ENCODE measurements at regions not wholly inside any gene's neighbourhood (a gene's known extent, or its start where the extent isn't known, plus 50 kb on each side); places are given as distances from the start of the nearest gene placed in this dataset.

- no peak for DNase-seq (ENCODE audit: low read depth)
Measured at GRCh38 chr20:60321601-60322000, 363.4 kb downstream of the CDH26 start.

- DNase-seq (ENCODE audit: low read depth), result no peak
Measured at GRCh38 chr20:60326821-60327220, 368.6 kb downstream of the CDH26 start.

DNA sequence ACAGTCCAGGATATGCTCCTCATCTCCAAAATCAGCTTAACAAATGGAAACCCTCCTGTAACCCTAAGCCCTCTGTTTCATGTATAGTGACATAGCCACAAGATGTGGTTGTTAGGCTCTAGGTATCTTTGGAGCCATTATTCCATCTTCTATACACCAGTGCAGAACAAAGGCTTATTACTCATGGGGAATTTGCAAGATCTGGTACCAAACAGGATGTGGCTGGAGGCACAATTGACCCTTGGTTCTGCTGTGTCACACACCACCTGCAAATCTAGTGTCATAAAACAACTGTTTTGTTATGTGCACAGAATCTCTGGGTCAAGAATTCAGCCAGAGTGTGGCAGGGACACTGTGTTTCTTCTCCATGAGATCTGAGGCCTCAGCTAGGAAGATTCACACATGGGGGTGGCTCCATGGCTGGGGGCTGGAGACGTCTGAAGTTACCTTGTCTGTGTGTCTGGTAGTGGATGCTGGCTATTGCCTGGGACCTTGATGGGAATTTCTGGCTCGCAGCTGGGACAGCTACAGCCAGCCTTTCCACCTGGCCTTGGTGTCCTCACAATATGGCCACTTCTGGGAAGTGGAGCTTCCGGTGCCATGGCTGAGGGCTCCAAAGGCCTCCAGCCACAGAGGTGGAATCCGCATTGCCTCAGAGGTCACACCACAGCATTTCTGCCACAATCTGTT lies 369.9 kb downstream of the CDH26 start:
- DNase-seq (ENCODE audit: low read depth), result no peak

DNA sequence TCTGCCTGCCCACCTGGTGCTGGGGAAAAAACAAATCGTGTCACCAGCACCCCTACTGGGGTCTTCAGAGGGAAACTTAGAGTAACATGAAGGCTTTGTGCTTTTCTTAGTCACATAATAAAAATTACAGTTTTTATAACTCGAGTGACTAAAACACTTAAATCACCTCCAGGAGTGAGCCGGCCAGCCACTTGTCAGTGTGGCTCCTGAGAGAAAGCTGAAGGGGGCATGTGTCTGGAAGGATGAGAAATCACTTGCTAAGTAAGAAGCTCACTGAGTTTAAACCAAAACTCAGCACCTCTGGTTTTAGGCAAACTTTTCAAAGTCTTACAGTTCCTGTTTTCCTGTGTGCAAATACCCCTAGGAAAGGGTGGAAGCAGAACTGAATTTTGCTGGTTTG lies 372.2 kb downstream of the CDH26 start:
- DNase-seq (ENCODE audit: low read depth), result no peak

GRCh38 chr20:60331688-60332300 lies 373.6 kb downstream of the CDH26 start:
- no peak for DNase-seq (ENCODE audit: low read depth)

DNA sequence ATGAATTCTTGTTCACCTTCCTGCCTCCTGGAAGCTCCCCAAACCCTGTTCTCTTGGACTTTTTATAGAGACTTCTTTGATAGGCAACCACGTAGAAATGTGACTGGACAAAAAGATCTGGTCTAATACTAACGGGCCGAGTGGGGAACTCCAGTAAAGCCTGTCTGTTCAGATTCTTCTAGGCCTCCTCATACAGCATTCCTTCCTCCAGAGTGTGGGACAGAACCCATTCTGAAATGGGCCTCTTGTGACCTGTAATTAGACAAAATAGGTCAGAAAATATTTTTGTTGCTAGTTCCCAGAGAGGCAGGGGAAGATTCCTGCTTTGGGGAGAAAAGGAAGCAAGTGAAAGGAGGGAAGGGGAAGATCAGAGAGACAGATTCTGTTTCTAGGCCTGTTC lies 374.3 kb downstream of the CDH26 start:
- DNase-seq (ENCODE audit: low read depth), result no peak

DNA sequence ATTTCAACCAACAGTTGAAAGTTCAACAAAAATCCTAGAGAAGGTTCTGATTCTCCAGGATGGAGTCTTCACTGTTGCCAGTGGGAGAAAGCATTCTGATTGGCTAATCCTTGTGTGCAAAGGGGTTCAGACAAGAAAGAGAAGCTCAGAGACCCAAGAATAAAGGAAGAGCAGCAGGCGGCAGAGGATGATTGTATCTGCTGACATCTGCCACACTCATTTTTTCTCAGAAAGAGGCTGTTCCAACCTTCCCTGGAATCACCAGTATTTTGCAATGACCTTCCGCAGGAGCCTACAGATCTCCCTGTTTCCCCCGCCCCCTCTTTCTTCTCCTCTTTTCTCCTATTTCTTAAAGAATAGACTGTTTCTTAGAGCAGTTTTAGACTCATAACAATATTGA lies 376.7 kb downstream of the CDH26 start:
- DNase-seq (ENCODE audit: low read depth), result no peak

GRCh38 chr20:60338556-60338955 lies 380.3 kb downstream of the CDH26 start:
- no peak for DNase-seq (ENCODE audit: low read depth)

DNA sequence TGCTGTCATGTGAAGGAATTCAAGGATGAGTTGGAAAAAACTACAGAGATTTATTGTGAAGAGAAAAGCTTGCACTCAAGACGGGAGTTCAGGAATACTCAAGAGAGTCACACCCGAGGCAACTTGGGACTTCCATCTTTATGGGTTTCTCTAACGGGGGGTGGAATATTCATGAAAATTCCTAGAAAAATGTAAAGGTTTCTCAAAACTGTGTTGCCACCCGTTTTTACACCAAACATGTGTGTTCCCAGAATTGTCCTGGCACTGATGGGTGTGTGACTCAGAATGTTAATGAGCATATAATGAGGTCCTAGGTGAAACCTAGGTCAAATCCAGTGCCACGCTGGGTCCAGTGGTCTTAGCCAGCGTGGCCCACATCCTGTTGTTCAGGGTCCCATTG lies 381.5 kb downstream of the CDH26 start:
- no peak for DNase-seq (ENCODE audit: low read depth)

GRCh38 chr20:60340232-60340631 lies 382.0 kb downstream of the CDH26 start:
- DNase-seq (ENCODE audit: low read depth), result no peak

GRCh38 chr20:60341062-60341461 lies 382.8 kb downstream of the CDH26 start:
- DNase-seq (ENCODE audit: low read depth), result no peak

- DNase-seq (ENCODE audit: low read depth), result no peak
Measured at GRCh38 chr20:60345106-60345505, 386.9 kb downstream of the CDH26 start.

- no peak for DNase-seq (ENCODE audit: low read depth)
Measured at GRCh38 chr20:60349418-60349817, 391.2 kb downstream of the CDH26 start.

DNA sequence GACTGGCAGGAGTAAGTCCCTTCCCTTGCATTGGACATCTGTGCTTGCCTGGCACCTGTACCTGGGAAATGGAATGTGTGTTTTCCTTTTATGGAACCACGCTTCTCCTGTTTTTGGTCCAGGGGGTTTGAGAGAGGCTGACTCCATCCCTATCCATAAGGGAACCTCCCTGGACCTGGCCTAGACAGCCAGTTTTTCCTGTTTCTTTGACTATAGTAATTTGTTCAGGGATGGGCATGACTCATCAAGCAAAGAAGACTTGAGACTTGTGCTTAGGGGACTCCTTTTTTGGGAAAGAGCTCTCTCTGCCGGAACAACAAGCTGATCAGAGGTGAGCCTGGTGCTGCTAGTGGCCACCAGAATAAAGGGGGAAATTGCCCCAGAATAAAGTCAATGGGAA lies 393.8 kb downstream of the CDH26 start:
- DNase-seq (ENCODE audit: low read depth), result no peak

- DNase-seq (ENCODE audit: low read depth), result no peak
Measured at GRCh38 chr20:60352596-60352995, 394.4 kb downstream of the CDH26 start.

DNA sequence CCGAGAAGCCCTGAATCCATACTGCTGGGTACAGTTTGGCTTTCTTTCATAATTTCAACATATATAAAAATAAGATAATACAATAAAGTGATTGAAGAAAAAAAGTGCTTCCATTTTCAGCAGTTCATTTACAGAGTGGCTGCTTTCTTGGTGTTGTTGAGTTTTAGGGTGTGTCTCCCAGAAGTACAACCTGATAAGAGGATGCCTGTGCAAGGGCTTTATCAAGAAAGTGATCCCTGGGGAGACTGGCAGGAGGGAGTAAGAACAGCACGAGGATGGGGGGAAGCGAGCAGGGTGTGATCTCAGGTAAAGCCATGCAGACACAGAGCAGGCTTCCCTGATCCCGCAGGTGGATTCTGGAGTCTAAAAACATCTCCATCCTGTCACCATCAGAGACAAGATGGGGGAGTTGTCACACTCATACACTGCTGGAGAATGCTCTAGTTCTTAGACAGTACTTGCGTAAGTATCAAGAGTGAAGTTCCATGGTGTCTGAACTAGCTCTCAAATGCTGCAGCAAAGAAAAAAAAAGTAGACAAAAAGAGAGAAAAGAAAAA lies 395.9 kb downstream of the CDH26 start:
- DNase-seq (ENCODE audit: low read depth), result no peak

- DNase-seq (ENCODE audit: low read depth), result no peak
Measured at GRCh38 chr20:60358101-60358500, 399.9 kb downstream of the CDH26 start.

GRCh38 chr20:60359010-60359409 lies 400.8 kb downstream of the CDH26 start:
- no peak for DNase-seq (ENCODE audit: low read depth)

- DNase-seq (ENCODE audit: low read depth), result no peak
Measured at GRCh38 chr20:60361761-60362395, 403.7 kb downstream of the CDH26 start.

DNA sequence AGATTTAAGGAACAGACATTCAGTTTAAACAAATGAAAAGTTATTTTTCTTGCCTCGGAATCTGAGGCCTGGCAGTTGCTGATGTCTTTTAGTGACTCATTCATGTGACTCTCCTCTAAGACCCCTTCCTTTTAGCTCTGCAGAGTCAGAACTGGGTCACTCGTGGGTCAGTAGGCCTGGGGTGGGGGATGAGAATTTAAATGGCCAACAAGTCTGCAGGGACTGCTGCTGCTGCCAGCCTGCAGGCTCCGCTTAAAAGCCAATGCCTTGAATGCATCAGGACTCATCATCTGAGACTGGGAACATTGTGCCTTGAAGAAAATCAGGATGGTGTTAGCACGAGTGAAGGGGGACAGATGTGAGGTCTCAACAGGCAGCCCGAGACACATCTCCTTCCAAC lies 404.3 kb downstream of the CDH26 start:
- no peak for DNase-seq (ENCODE audit: low read depth)

GRCh38 chr20:60363698-60364097 lies 405.5 kb downstream of the CDH26 start:
- DNase-seq (ENCODE audit: low read depth), result no peak

GRCh38 chr20:60365064-60365666 lies 406.9 kb downstream of the CDH26 start:
- DNase-seq (ENCODE audit: low read depth), result no peak

DNA sequence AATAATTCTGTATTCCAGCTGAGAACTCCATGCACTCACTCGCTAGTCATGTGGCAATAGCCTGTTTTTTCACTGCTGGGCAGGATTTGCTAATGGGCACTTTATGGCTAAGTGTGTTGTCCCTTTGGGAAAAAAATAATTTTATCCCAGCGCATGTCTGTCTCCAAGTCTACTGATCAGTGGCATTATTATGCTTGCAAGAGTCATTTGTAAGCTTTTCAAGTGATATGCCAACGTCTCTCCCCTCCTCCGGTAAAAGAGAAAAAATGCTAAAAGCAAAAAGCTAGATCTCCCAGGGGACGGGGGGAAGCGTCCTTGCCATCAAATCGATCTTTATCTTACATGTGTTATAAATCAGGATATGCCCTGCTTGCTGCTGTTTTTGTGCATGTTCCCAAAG lies 407.7 kb downstream of the CDH26 start:
- DNase-seq (ENCODE audit: low read depth), result no peak

All from forelimb muscle (tissue), 1 donor.